ENCODE measurements at regions not wholly inside any gene's neighbourhood (a gene's known extent, or its start where the extent isn't known, plus 50 kb on each side); places are given as distances from the start of the nearest gene placed in this dataset.
"Not testable (repeated sequence)": the region's sequence is repeated elsewhere in the genome, so short reads cannot be mapped to it uniquely, and the experiment has no call there.

- TF ChIP-seq ZNF609 (CRISPR knock-in tag; IDR thresholded peaks at IDR 0.05; ENCODE audit: borderline replicate concordance); GATAD1 (CRISPR knock-in tag; IDR thresholded peaks at IDR 0.05); ZNF160 (CRISPR knock-in tag; IDR thresholded peaks at IDR 0.05); CTCF (CRISPR knock-in tag; IDR thresholded peaks at IDR 0.05); GABPB1 (CRISPR knock-in tag; IDR thresholded peaks at IDR 0.05); POLR2AphosphoS5 (IDR thresholded peaks at IDR 0.05; ENCODE audit: low read depth, low read length); YEATS4 (CRISPR knock-in tag; IDR thresholded peaks at IDR 0.05; ENCODE audit: borderline replicate concordance); POLR2A (IDR thresholded peaks at IDR 0.05; ENCODE audit: insufficient read depth in 1 of 2, low read depth in 2 of 2, low read length in 2 of 2); ZFY (CRISPR knock-in tag; IDR thresholded peaks at IDR 0.05); TBL1XR1 (IDR thresholded peaks at IDR 0.05; ENCODE audit: borderline replicate concordance, low read length, partially characterized antibody); DNMT3B (CRISPR knock-in tag; conservative IDR thresholded peaks at IDR 0.05): not testable (repeated sequence)
- TF ChIP-seq, protein P1, sequence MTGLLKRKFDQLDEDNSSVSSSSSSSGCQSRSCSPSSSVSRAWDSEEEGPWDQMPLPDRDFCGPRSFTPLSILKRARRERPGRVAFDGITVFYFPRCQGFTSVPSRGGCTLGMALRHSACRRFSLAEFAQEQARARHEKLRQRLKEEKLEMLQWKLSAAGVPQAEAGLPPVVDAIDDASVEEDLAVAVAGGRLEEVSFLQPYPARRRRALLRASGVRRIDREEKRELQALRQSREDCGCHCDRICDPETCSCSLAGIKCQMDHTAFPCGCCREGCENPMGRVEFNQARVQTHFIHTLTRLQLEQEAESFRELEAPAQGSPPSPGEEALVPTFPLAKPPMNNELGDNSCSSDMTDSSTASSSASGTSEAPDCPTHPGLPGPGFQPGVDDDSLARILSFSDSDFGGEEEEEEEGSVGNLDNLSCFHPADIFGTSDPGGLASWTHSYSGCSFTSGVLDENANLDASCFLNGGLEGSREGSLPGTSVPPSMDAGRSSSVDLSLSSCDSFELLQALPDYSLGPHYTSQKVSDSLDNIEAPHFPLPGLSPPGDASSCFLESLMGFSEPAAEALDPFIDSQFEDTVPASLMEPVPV (CRISPR knock-in tag; IDR thresholded peaks at IDR 0.05): not testable (repeated sequence)
Observed at GRCh38 chr14:105920803-105921755, 394.7 kb downstream of the TMEM121 start.

All from HepG2 (cell line).